ENCODE measurements at regions not wholly inside any gene's neighbourhood (a gene's known extent, or its start where the extent isn't known, plus 50 kb on each side); places are given as distances from the start of the nearest gene placed in this dataset.

DNA sequence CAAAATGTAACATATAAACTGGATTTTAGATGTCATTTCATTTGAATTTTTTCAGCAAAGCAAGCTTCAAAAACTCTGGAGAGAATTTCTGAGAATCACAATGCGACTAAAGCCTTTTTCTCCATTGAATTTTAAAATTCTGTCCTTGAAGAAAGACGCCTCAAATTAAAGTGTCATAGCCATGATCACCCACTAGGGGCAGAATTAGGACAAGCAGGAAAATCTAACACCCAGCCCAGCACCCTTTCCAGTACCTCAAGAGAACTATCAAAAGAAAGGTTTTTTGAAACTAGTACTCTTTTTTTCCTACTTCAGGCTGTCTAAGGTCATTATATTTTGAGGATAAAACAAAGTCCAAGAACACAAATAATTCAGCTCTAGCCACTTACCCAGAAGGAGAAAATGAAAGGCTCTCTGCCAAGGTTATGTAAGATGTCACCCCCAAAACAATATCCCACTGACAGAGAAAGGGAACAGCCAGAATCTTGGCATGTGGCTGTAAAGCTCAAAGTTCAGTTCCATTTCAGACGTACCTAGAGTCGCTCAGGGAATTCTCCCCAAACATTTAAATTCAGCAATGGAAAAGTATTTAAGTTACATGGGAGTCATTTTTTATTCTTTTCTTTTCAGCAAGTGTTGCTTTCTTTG lies 299.4 kb downstream of the SNX13 start:
- TF ChIP-seq, protein P1, sequence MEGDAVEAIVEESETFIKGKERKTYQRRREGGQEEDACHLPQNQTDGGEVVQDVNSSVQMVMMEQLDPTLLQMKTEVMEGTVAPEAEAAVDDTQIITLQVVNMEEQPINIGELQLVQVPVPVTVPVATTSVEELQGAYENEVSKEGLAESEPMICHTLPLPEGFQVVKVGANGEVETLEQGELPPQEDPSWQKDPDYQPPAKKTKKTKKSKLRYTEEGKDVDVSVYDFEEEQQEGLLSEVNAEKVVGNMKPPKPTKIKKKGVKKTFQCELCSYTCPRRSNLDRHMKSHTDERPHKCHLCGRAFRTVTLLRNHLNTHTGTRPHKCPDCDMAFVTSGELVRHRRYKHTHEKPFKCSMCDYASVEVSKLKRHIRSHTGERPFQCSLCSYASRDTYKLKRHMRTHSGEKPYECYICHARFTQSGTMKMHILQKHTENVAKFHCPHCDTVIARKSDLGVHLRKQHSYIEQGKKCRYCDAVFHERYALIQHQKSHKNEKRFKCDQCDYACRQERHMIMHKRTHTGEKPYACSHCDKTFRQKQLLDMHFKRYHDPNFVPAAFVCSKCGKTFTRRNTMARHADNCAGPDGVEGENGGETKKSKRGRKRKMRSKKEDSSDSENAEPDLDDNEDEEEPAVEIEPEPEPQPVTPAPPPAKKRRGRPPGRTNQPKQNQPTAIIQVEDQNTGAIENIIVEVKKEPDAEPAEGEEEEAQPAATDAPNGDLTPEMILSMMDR (IDR thresholded peaks at IDR 0.05), result peak; percentile 42 to 67 (median 51)
- TF ChIP-seq POLR2A (IDR thresholded peaks at IDR 0.05; ENCODE audit: low read depth) (no peak), POLR2AphosphoS5 (IDR thresholded peaks at IDR 0.05) (no peak)

Measured in esophagus muscularis mucosa (tissue), 3 donors.